ENCODE measurements at regions not wholly inside any gene's neighbourhood (a gene's known extent, or its start where the extent isn't known, plus 50 kb on each side); places are given as distances from the start of the nearest gene placed in this dataset.

- DNase-seq, result no peak
These were observed 123.3 kb downstream of the SLC38A6 start for GRCh38 chr14:61104358-61104757.

- DNase-seq, result no peak
These were observed 122.7 kb downstream of the SLC38A6 start for GRCh38 chr14:61103541-61104339.

- DNase-seq, result no peak
These were observed 121.8 kb downstream of the SLC38A6 start for GRCh38 chr14:61102549-61103466.
